RWPE2 (cell line): ENCODE measurements at regions not wholly inside any gene's neighbourhood (a gene's known extent, or its start where the extent isn't known, plus 50 kb on each side); places are given as distances from the start of the nearest gene placed in this dataset.
"Not testable (repeated sequence)": the region's sequence is repeated elsewhere in the genome, so short reads cannot be mapped to it uniquely, and the experiment has no call there.

Experiments used
- ATAC-seq: fragments of 200-7000 bp; cut with Tn5 transposase; 3 replicates; pipeline ENCODE4 v1.9.1; 2021; ENCODE audit warnings: low read depth
- DNase-seq: peaks from one replicate; pipeline ENCODE4 v3.0.0-alpha.2; 2020; ENCODE audit warnings: low spot score
- H3K27ac ChIP-seq: fragments of 450-650 bp; 2 replicates; pipeline ENCODE4 v1.5.1; 2017; ENCODE audit warnings: mild to moderate bottlenecking; ENCODE audit not compliant: poor library complexity, severe bottlenecking
- H3K27me3 ChIP-seq: fragments of 250-450 bp; sonication (Bioruptor Pico); 2 replicates; pipeline ENCODE4 v1.5.1; 2021; ENCODE audit warnings: mild to moderate bottlenecking, moderate library complexity; ENCODE audit not compliant: insufficient read depth, poor library complexity, severe bottlenecking
- H3K36me3 ChIP-seq: fragments of 250-450 bp; sonication (Bioruptor Pico); 2 replicates; pipeline ENCODE4 v1.5.1; 2020; ENCODE audit warnings: low read depth, mild to moderate bottlenecking, moderate library complexity
- H3K4me1 ChIP-seq: fragments of 250-450 bp; sonication (Bioruptor Pico); 2 replicates; pipeline ENCODE4 v1.5.1; 2021; ENCODE audit warnings: mild to moderate bottlenecking, moderate library complexity; ENCODE audit not compliant: insufficient read depth, poor library complexity, severe bottlenecking
- H3K4me3 ChIP-seq: fragments of 250-450 bp; sonication (Bioruptor Pico); 2 replicates; pipeline ENCODE4 v1.5.1; 2021; ENCODE audit warnings: mild to moderate bottlenecking, moderate library complexity; ENCODE audit not compliant: severe bottlenecking
- H3K9me3 ChIP-seq: fragments of 250-450 bp; sonication (Bioruptor Pico); 2 replicates; pipeline ENCODE4 v1.5.1; 2021; ENCODE audit warnings: mild to moderate bottlenecking, moderate library complexity; ENCODE audit not compliant: severe bottlenecking
- TF ChIP-seq, protein P1 (sequence below): fragments of 450-650 bp; IDR thresholded peaks from one replicate; pipeline ENCODE4 v1.5.1; 2017; ENCODE audit warnings: mild to moderate bottlenecking, moderate library complexity; ENCODE audit not compliant: poor library complexity, severe bottlenecking

DNA sequence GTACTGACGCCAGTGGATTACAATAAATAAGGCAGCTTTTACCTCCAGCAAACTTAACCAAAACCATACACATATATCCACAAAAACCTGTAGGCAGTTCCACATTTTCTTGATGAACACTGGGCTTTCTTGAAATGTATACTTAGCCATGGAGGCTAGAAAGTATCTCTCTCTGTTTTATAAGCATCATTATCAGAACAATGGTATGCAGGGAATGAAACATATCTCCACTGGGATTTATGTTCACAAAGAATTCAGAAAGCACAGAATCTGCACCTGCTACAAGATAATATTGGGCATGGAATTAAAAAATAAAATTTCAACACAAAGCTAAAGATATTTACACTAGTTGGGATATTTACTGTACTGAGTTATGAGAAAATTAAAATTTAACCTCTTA lies 126.1 kb upstream of the RASA1 start:
- no peak for DNase-seq
- no peak for ATAC-seq
- Histone ChIP-seq H3K27me3 (no peaks in the 10 kb centered on the region), H3K9me3 (no peaks in the 10 kb centered on the region), H3K4me1 (peaks cover 25% of the 10 kb centered on the region), H3K36me3 (no peaks in the 10 kb centered on the region), H3K27ac (no peak overlapping the region), H3K4me3 (no peak overlapping the region)
- TF ChIP-seq, protein P1, sequence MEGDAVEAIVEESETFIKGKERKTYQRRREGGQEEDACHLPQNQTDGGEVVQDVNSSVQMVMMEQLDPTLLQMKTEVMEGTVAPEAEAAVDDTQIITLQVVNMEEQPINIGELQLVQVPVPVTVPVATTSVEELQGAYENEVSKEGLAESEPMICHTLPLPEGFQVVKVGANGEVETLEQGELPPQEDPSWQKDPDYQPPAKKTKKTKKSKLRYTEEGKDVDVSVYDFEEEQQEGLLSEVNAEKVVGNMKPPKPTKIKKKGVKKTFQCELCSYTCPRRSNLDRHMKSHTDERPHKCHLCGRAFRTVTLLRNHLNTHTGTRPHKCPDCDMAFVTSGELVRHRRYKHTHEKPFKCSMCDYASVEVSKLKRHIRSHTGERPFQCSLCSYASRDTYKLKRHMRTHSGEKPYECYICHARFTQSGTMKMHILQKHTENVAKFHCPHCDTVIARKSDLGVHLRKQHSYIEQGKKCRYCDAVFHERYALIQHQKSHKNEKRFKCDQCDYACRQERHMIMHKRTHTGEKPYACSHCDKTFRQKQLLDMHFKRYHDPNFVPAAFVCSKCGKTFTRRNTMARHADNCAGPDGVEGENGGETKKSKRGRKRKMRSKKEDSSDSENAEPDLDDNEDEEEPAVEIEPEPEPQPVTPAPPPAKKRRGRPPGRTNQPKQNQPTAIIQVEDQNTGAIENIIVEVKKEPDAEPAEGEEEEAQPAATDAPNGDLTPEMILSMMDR: no peak

DNA sequence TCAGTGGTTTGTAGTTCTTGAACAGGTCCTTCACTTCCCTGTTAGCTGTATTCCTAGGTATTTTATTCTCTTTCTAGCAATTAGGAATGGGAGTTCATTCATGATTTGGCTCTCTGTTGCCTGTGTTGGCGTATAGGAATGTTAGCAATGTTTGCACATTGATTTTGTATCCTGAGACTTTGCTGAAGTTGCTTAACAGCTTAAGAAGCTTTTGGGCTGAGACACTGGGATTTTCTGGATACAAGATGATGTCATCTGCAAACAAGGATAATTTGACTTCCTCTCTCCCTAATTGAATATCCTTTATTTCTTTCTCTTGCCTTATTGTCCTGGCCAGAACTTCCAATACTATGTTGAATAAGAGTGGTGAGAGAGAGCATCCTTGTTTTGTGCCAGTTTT lies 121.8 kb upstream of the RASA1 start:
- H3K9me3 ChIP-seq, H3K4me3 ChIP-seq, H3K36me3 ChIP-seq, H3K27me3 ChIP-seq, DNase-seq: not testable (repeated sequence)
- Histone ChIP-seq H3K27ac (peak overlapping the region; percentile 46), H3K4me1 (peaks cover 13% of the 10 kb centered on the region)
- ATAC-seq: peak; percentile 75

DNA sequence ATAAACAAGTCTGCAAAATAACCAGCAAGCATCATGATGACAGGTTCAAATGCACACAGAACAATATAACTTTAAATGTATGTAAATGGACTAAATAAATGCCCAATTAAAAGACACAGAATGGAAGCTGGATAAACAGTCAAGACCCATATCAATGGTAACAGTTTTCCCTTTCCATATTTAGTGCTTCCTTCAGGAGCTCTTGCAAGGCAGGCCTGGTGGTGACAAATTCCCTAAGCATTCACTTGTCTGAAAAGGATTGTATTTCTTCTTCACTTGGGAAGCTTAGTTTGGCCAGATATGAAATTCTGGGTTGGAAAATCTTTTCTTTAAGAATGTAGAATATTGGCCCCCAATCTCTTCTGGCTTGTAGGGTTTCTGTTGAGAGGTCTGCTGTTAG lies 120.2 kb upstream of the RASA1 start:
- H3K27me3 ChIP-seq: no peaks in the 10 kb centered on the region
- no peaks in the 10 kb centered on the region for H3K9me3 ChIP-seq
- DNase-seq: no peak
- no peak overlapping the region for H3K4me3 ChIP-seq
- no peak for ATAC-seq
- no peak overlapping the region for H3K27ac ChIP-seq
- H3K36me3 ChIP-seq: no peaks in the 10 kb centered on the region
- TF ChIP-seq, protein P1: no peak
- peaks cover 29% of the 10 kb centered on the region for H3K4me1 ChIP-seq

DNA sequence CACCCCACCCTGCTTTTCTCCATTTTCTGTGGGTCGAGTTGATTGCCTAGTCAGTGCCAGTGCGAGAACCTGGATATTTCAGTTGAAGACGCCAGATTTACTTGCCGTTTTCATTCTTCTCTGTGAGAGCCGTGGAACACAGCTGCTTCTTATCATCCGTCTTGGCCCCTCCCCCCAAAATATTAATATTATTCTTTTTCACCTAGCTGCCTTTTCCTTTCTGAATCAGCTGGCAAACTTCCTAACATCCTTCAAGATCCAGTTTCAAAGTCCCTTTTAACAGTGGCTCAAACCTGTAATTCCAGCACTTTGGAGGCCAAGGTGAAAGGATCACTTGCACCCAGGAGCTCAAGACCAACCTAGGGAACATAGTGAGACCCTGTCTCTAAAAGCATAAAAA lies 117.1 kb upstream of the RASA1 start:
- H3K27ac ChIP-seq: peak overlapping the region; percentile 74
- no peaks in the 10 kb centered on the region for H3K27me3 ChIP-seq
- DNase-seq: no peak
- H3K9me3 ChIP-seq: no peaks in the 10 kb centered on the region
- peaks cover 29% of the 10 kb centered on the region for H3K4me1 ChIP-seq
- no peak overlapping the region for H3K4me3 ChIP-seq
- ATAC-seq: no peak
- H3K36me3 ChIP-seq: no peaks in the 10 kb centered on the region
- TF ChIP-seq, protein P1: no peak

DNA sequence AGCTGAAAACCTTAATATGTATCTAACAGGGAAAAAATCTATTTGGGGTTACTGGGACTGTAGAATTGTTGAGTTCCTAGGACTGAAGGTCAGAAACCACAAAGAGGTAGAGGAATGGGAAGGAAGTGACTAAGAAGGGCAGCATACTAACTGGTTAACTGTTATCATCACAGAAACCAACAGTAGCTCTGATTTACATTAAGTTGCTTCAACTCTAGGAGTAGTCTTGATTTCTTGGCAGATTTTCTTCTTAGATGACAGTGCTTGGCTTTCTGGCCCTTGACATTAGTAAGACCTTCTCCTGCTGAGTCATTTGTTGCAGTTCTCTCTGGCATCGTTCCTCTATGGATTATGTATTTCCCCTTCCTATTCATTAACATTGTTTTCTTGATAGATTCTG lies 116.1 kb upstream of the RASA1 start:
- peak overlapping the region; percentile 74 for H3K27ac ChIP-seq
- DNase-seq: no peak
- no peak overlapping the region for H3K4me3 ChIP-seq
- peaks cover 26% of the 10 kb centered on the region for H3K4me1 ChIP-seq
- H3K36me3 ChIP-seq: no peaks in the 10 kb centered on the region
- ATAC-seq: peak; percentile 98
- H3K9me3 ChIP-seq: no peaks in the 10 kb centered on the region
- TF ChIP-seq, protein P1: no peak
- H3K27me3 ChIP-seq: no peaks in the 10 kb centered on the region
